Stimulated activated CD4-positive, alpha-beta T cell treated with anti-CD3 and anti-CD28 coated beads, Interleukin-2, amount 100 ng/mL, for 24 hours (primary cell): ENCODE measurements at regions not wholly inside any gene's neighbourhood (a gene's known extent, or its start where the extent isn't known, plus 50 kb on each side); places are given as distances from the start of the nearest gene placed in this dataset.
"Not testable (repeated sequence)": the region's sequence is repeated elsewhere in the genome, so short reads cannot be mapped to it uniquely, and the experiment has no call there.

Source experiments
- DNase-seq, 2 donors: peaks; one replicate each; pipeline ENCODE4 v3.0.0-alpha.2; 2020

GRCh38 chr2:234590076-234590475 is 93.2 kb upstream of the ARL4C start:
- no peak for DNase-seq

- DNase-seq = no peak
Observed at GRCh38 chr2:234588054-234588430, 91.2 kb upstream of the ARL4C start.

DNA sequence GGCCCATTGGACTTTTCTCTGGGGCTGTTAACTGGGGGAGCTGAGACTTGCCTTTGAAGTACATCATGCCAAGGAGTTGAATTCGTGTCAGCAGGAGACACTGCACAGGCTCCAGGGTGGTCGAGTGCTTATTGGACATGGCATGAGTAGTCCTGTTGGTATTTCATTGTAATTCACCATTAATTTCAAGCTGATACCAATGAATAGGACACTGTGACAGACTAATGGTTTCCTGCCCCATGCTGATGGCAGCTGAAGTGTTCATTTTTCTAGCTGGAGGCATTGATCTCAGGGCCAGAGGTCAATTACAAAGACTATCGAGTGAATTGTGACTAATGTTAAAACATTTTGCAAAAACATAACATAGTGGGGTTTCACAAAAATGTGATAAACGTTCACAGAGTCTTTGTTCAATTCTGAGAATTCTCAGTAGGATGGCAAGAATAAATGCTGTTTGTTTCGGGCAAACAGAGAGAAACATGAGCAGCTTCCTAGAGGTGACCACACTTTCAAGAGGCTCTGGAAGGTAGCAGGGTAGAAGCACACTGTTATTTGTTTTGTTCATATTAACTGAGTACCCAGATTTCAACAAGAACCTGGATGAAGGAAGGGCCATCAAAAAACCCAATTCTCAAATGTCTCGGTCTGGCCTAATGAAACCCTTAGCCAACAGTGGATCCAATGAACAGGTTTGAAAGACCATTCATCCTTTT is 90.6 kb upstream of the ARL4C start:
- DNase-seq = no peak

DNA sequence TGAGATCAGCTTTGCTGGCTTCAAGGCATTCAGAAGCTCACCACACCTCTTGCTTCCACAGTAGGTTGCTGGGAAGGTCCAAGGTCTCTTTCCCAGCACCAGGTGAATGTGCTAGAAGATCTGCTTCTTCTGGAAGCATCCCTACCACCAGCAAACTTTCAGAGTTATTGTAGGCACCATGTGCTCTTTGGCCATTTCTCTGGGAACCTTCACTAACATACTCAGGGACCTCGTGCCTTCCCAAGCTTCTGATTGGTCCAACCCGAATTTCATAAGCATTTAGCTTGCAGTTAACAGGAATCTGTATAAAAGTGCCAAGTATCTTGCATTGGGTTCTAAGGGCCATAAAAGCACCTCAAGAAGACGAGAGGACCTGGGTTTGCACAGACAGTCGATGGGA is 86.5 kb upstream of the ARL4C start:
- DNase-seq = no peak

DNA sequence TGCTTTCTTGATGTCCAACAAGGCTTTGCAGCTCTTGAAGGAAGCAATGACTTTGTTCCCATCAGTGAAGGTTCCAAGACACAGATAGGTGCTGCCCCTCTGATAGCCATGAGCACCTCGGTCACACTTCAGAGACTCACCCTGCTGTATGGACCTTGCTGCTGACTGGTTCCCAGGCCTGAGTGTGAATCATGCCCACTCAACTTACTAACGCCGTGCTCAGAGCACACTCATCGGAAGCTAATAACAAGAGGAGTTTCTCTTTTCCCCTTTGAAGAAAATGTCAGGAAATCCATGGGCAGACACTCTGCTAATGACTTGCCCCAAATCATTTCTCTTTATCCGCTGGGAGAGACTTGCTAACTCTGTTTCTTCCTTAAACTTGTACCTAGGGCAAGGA is 83.8 kb upstream of the ARL4C start:
- DNase-seq = no peak

DNA sequence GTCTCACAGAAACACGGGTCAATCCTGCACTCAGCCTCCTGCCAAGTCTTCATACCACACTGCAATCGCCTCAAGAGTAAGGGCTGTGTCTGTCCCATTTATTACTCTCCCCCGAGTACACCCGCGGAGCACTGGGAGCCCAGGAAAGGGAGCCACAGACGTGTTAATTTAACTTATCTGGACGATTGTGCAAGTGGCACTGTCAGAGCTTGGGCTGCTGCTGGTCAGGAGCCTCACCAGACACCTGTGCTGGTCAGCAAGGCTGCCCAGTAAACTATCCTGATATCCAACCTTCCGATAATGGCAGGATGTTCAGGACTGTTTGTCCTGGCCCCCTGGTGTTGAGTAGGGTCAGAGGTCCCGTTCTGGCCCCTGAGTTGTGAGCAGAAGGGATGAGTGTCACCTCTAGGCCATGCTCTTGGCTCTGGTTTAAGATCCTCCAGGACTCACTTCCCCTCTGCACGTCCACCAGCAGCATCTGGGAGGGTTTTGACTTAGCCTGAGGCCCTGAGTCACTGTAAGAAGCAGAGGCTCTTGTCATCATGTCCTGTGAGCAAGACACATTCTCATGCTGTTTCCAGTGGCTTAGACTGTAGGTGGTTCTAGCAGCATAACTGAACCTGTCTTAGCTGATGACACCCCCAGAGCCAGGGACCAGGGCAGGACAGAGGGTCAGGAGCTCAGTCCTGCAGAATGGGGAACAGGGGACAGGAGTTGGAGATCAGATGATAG is 82.5 kb upstream of the ARL4C start:
- no peak for DNase-seq

- DNase-seq = no peak
Observed at GRCh38 chr2:234578389-234578788, 81.5 kb upstream of the ARL4C start.

- no peak for DNase-seq
Observed at GRCh38 chr2:234577191-234577590, 80.3 kb upstream of the ARL4C start.

GRCh38 chr2:234571620-234572407 is 74.9 kb upstream of the ARL4C start:
- no peak for DNase-seq

GRCh38 chr2:234570476-234570875 is 73.6 kb upstream of the ARL4C start:
- no peak for DNase-seq

DNA sequence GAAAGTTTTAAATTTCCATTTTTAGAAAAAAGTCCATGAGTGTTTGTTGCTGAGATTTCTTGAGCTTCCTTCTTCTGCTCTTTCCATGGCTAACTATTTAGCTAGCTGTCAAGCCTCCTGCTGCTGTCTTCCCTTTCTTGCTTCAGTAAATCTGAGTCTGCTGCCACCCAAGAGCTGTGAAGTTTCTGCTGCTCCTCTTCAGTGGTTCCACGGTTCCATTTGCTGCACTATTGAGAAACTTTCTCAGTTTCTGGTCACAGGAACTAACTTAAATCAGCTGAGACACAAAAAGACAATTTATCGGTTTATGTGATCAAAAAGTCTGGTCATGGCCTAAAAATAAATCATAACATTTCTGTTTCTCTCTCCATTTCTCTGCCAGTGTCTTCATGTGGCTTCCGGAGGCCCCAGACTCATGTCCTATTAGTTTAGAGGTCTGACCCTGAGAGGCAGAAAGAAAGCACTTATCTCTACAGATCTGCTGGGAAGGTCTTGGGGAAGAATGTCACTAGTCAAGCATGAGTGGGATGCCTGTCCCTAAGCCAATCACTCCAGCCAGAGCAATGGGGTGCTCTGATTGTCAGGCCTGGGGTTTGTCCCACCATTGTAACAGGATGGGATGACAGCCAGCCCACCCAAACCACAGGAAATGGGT is 73.0 kb upstream of the ARL4C start:
- DNase-seq = no peak

GRCh38 chr2:234566622-234567021 is 69.7 kb upstream of the ARL4C start:
- no peak for DNase-seq

DNA sequence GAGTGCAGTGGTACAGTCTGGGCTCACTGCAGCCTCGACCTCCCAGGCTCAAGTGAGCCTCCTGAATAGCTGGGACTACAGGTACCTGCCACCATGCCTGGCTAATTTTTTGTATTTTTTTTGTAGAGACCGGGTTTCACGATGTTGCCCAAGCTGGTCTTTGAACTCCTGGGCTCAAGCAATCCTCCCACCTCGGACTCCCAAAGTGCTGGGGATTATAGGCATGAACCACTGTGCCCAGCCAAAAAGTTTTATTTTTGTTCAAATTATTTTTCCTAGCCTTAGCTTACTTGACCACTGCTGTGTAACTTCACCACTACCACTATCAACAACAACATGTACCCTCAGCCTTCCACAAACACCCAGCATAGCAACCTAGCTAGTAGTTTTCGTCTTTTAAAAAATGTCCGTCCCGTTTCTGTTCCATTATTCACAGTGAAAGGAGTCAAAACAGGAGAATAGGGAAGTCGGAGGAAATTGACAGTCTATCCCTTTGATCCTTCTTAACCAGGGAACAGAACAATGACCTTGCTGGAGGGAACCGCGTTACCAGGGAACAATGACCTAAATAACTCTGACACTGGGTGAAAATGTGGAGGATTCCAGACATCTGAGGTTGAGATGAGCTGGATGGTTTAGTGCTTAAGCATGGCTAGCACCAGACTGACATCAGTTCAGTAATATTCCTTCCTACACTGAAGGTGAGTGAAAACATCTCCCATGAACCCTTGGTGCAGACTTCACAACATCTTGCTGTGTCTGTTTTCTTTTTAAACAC is 69.2 kb upstream of the ARL4C start:
- no peak for DNase-seq

DNA sequence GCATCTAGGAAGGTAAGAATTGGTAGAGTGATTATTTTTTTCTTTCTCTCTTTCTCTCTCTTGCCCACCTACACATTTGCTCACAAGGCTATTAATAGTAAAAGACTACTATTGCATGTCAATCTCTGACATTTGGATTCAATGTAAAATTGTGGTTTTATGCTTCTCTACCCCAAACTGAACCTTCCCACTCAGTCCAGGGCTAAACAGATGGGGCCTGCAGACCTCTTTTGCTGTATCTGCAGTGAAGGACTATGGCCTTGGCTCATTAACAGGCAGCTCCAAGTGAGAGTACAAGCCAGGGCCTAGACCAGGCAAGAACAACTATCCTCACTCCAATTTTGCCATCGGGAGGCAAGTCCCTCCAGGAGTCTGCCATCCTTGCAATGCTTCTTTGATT is 68.3 kb upstream of the ARL4C start:
- no peak for DNase-seq

GRCh38 chr2:234564699-234565098 is 67.8 kb upstream of the ARL4C start:
- no peak for DNase-seq

- no peak for DNase-seq
Observed at GRCh38 chr2:234559609-234560008, 62.7 kb upstream of the ARL4C start.

DNA sequence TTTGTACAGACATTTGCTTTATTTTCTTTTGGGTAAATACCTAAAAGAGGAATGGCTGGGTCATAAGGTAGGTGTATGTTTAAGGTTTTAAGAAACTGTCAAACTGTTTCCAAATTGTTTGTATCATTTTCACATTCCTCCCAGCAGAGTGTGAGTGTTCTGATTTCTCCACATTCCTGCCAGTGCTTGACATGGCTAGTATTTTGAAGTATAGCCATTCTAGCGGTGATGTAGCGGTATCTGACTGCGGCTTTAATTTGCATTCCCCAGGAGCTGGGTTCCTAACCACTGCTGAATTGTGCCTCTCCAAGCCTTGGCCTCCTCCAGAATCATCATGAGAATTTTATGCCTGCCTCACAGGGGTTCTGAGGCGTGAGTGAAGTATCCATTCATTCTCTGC is 61.8 kb upstream of the ARL4C start:
- DNase-seq = no peak

DNA sequence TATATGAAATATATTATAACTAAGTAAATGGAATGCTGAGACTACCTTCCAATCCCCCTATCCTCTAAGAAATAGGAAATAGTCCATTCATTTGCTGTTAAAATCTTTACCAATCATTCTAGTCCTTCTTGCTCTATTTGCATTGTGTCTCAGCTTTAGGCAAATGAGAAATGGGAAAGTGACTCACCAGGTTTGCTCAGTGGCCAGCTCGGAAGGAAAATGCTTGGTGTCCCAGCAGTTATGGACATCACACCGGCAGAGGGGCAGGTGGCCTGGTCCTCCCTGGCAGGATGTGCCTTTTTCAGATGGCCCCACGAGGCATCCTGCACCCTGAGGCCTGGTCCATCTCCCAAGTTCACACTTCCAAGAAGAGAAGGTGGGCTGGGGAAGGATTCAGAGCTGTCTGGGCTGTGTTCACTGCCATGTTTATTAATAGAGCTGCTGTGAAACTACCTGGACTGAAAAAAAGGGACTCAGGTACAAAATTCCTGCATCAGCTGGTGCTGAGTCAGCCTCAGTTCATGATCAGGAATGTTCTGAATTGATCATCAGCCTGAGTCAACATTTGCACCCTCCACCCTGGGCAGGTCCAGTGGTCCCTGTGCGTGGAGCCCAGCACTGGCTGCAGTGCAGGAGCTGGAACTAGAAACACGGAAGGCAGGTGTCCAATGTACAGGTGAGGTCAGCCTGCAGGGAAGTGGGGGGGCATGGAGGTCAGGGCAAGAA is 60.1 kb upstream of the ARL4C start:
- DNase-seq = no peak

DNA sequence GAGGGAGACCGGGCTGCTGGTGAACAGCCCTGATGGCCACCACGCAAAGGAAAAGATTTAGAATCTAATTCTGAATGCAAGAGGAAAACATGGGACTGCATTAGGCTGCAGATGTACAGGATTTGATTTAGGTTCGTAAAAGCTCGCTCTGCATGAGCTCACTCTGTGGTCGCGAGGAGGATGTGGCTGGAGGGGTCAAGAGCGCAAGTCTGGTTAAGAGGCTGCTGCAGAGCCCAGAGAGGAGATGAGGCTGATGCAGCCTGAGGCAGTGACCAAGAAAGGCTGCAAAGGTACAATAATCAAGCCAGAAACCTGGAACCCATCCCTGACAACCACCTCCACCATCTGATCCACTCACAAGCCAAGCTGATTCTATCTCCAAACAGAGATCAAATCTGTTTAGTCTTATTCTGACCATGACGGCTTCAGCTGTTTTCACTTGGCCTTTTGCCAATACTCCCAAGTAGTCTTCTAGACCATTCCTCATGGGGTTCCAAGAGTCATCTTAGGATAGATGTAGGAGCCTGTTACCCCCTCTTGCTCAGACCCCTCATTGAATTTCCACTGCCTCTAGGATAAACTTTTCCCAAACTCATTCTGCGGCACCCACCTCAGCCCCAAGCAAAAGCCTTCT is 58.9 kb upstream of the ARL4C start:
- DNase-seq = no peak

DNA sequence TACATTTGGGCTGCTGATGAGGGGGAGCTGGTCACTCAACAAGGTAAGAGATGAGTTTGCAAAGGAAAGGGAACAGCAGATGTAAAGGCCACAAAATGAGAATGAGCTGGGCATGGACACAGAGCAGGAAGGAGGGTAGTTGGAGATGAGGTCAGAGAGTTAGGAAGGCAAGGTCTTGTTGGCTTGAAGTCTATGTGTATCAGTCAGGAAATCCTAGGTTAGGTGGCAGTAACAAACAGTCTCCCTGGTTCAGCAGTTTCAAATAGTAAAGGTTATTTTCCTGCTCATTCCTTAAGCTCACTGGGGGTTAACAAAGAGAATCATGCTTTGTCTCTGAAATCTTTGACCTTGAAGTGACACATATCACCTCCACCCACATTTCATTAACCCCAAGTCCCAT is 58.3 kb upstream of the ARL4C start:
- DNase-seq = no peak

GRCh38 chr2:234553223-234553622 is 56.3 kb upstream of the ARL4C start:
- not testable (repeated sequence) for DNase-seq
